ENCODE measurements at regions not wholly inside any gene's neighbourhood (a gene's known extent, or its start where the extent isn't known, plus 50 kb on each side); places are given as distances from the start of the nearest gene placed in this dataset.

DNA sequence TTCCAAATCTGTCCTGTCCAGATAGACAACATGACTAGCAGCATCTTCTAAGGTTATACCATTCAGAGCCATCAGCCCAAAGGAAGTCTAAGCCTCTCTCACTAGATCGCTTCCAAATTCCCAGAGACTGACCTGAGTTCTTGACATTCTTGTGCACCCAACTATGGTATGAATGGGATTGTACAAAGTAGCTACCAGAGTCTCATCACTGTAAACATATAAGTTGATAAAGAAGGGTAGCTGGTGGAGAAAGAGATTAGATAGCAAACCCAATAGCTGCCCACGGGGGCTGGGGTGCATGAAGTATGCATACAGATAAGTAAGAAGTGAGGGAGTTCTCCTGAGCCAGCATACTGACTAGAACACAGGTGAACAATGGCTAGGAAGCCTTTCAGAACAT lies 180.0 kb downstream of the PLPP3 start:
- TF ChIP-seq JUN (IDR thresholded peaks at IDR 0.05) (no peak), CTCF (IDR thresholded peaks at IDR 0.05) (no peak), POLR2A (IDR thresholded peaks at IDR 0.05; ENCODE audit: low read length) (no peak)
